Cardiac septum (tissue), 1 donor: ENCODE measurements at regions not wholly inside any gene's neighbourhood (a gene's known extent, or its start where the extent isn't known, plus 50 kb on each side); places are given as distances from the start of the nearest gene placed in this dataset.

Experiments used
- DNase-seq: peaks from one replicate; pipeline ENCODE4 v3.0.0-alpha.2; 2020; ENCODE audit warnings: low spot score
- intact Hi-C: fragments of 100-400 bp; cut with DNase I; formaldehyde crosslinking; loops from one replicate; pipeline ENCODE4 v1.14.0; 2022
- donor health status: DM: no; HTN: no; CAD: no.

- intact Hi-C loops: loop anchor here (5.0 kb wide), 1 partner anchor 75 kb away; no protein-coding TSS in a partner anchor
- no peak for DNase-seq
These were observed 51.6 kb upstream of the ATF3 start for GRCh38 chr1:212556822-212557549.

DNA sequence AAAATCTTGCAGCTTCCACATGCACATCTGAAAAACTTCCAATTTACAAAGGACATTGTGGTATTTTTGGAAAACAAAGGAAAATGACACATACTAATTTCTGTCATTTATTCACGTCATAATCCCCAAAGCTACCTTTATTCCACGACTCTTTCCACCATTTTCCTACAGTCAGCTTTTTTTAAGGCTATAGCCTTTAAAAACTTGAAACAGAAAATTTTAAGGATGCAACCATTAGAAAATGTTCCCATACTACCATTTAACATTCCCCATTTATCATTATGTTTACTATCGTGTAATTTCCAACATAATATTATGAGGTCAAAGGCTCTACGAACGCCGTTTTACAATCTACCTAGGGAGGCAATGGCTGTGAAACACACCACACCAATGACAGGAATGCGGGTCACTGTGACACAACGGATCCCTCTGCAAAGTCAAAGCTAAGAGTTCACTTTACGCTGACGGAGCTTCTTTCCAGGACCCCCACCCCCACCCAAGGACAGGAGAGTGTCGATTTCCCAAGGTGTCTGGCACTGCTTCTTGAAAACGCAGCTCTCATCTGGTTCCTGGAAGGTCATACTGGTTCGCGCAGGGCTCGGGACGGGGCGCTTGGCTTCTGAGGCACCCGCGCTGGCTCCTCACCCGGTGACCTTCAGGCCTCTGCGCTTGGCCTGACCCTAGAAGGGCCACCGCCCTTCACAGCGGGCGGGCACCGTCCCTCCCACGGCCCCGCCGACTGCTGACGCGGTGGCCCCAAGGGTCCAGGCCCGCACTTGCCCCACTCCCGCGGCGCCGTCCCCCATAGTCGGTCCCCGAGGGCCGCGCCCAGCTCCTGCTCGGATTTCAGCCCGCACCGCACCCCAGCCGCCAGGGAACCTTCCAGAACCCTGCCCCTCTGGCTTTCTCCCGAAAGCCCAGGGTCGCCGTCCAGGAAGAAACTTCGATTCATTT, 50.5 kb upstream of the ATF3 start:
- peak; percentile 84 for DNase-seq
- intact Hi-C loops: loop anchor here (1.0 to 5.0 kb wide), 3 partner anchors 41 to 76 kb away; partner anchors contain the start of gene ATF3

- intact Hi-C loops: loop anchor here (1.0 to 5.0 kb wide), 3 partner anchors 42 to 77 kb away; partner anchors contain the start of gene ATF3
- peak; percentile 96 for DNase-seq
These were observed 49.7 kb upstream of the ATF3 start for GRCh38 chr1:212558693-212559480.
